Keratinocyte (primary cell): ENCODE measurements at regions not wholly inside any gene's neighbourhood (a gene's known extent, or its start where the extent isn't known, plus 50 kb on each side); places are given as distances from the start of the nearest gene placed in this dataset.

Experiments
- DNase-seq: peaks from one replicate; pipeline ENCODE4 v3.0.0-alpha.2; 2011; ENCODE audit warnings: low read depth, missing footprints, low spot score
- FAIRE-seq: peaks from 2 replicates; lab custom pipeline; 2011; peaks lifted over from hg19 to GRCh38; lab: Jason Lieb, UNC
- H2AFZ ChIP-seq: 2 replicates; pipeline ENCODE4 v1.6.0; 2012; ENCODE audit warnings: low read length, control low read depth, inconsistent platforms; ENCODE audit not compliant: control insufficient read depth
- H3K27ac ChIP-seq: 2 replicates; pipeline ENCODE4 v1.5.1; 2011; ENCODE audit warnings: low read length; ENCODE audit not compliant: control insufficient read depth, insufficient read depth
- H3K27me3 ChIP-seq: 3 replicates; pipeline ENCODE4 v1.6.0; 2011; ENCODE audit warnings: low read length; ENCODE audit not compliant: control insufficient read depth, insufficient read depth; ENCODE audit errors: extremely low read depth
- H3K36me3 ChIP-seq, 2 experiments: 2 replicates in 1 of 2; 3 replicates in 1 of 2; pipeline ENCODE4 v1.5.1; 2011; ENCODE audit warnings: low read length in 2 of 2, mild to moderate bottlenecking in 1 of 2; ENCODE audit not compliant: control insufficient read depth in 2 of 2, insufficient read depth in 2 of 2; ENCODE audit errors: extremely low read depth in 1 of 2
- H3K4me1 ChIP-seq: 3 replicates; pipeline ENCODE4 v1.5.1; 2011; ENCODE audit warnings: low read length; ENCODE audit not compliant: control insufficient read depth, insufficient read depth; ENCODE audit errors: extremely low read depth
- H3K4me2 ChIP-seq: 3 replicates; pipeline ENCODE4 v1.6.0; 2011; ENCODE audit warnings: low read depth, low read length; ENCODE audit not compliant: control insufficient read depth, insufficient read depth; ENCODE audit errors: extremely low read depth
- H3K4me3 ChIP-seq, 3 experiments: fragments of 200-600 bp in 1 of 3; sonication (generic) in 1 of 3; 2 replicates in 2 of 3; 3 replicates in 1 of 3; pipeline ENCODE4 v1.5.1; 2011 to 2016; ENCODE audit warnings: low read length in 3 of 3, mild to moderate bottlenecking in 3 of 3, control low read depth in 2 of 3, inconsistent platforms in 1 of 3, low read depth in 1 of 3, mixed read lengths in 1 of 3, mixed run types in 1 of 3, moderate library complexity in 1 of 3; ENCODE audit not compliant: control insufficient read depth in 2 of 3, insufficient read depth in 2 of 3; ENCODE audit errors: extremely low read depth in 1 of 3
- H3K79me2 ChIP-seq: 2 replicates; pipeline ENCODE4 v1.6.0; 2012; ENCODE audit warnings: low read length; ENCODE audit not compliant: control insufficient read depth, insufficient read depth
- H3K9ac ChIP-seq: 3 replicates; pipeline ENCODE4 v1.6.0; 2011; ENCODE audit warnings: low read length; ENCODE audit not compliant: control insufficient read depth, insufficient read depth; ENCODE audit errors: extremely low read depth
- H3K9me1 ChIP-seq: 3 replicates; pipeline ENCODE4 v1.6.0; 2011; ENCODE audit warnings: low read length; ENCODE audit not compliant: control insufficient read depth, insufficient read depth; ENCODE audit errors: extremely low read depth
- H3K9me3 ChIP-seq: 2 replicates; pipeline ENCODE4 v1.5.1; 2012; ENCODE audit warnings: low read depth, low read length; ENCODE audit not compliant: control insufficient read depth
- H4K20me1 ChIP-seq: 3 replicates; pipeline ENCODE4 v1.6.0; 2011; ENCODE audit warnings: low read length; ENCODE audit not compliant: control insufficient read depth, insufficient read depth; ENCODE audit errors: extremely low read depth
- CTCF ChIP-seq, 3 experiments: IDR thresholded peaks in 1 of 3; conservative IDR thresholded peaks in 1 of 3; optimal IDR thresholded peaks in 1 of 3; 2 replicates in 2 of 3; 3 replicates in 1 of 3; pipeline versions ENCODE3 to v1.5.1; 2011; ENCODE audit warnings: low read length in 3 of 3, mild to moderate bottlenecking in 3 of 3, moderate library complexity in 2 of 3, control low read depth in 1 of 3, inconsistent platforms in 1 of 3; ENCODE audit not compliant: insufficient read depth in 2 of 3; ENCODE audit errors: extremely low read depth in 1 of 3
- EZH2 ChIP-seq: IDR thresholded peaks from one replicate; pipeline ENCODE4 v1.6.1; 2012; ENCODE audit warnings: inconsistent platforms, mild to moderate bottlenecking, low read length, moderate library complexity
- dilution Hi-C: fragments of 300-500 bp; cut with MboI; formaldehyde crosslinking; loops from one replicate; pipeline ENCODE4 v1.7.0; 2020; ENCODE audit warnings: low sequenced_read_pairs; ENCODE audit not compliant: extremely low pct_ligation_motif_present

GRCh38 chr2:40955042-40955441 is 503.2 kb upstream of the SLC8A1 start:
- no peak for DNase-seq
- no peaks in the 10 kb centered on the region for H3K9me1 ChIP-seq
- dilution Hi-C loops, result no loop called here
- no peak overlapping the region for H3K9ac ChIP-seq
- no peaks in the 10 kb centered on the region for H3K36me3 ChIP-seq
- TF ChIP-seq CTCF (optimal IDR thresholded peaks at IDR 0.05 in 1 of 3, IDR thresholded peaks at IDR 0.05 in 1 of 3, conservative IDR thresholded peaks at IDR 0.05 in 1 of 3; ENCODE audit: extremely low read depth in 1 of 3, insufficient read depth in 2 of 3, low read length in 3 of 3), result no peak
- no peak for TF ChIP-seq EZH2
- no peak for FAIRE-seq
- H3K27ac ChIP-seq, result no peak overlapping the region
- H3K9me3 ChIP-seq, result no peaks in the 10 kb centered on the region
- H3K79me2 ChIP-seq, result no peaks in the 10 kb centered on the region
- no peaks in the 10 kb centered on the region for H4K20me1 ChIP-seq
- no peaks in the 10 kb centered on the region for H3K27me3 ChIP-seq
- no peak overlapping the region for H3K4me3 ChIP-seq
- H3K4me1 ChIP-seq, result no peaks in the 10 kb centered on the region
- no peak overlapping the region for H3K4me2 ChIP-seq
- no peak overlapping the region for H2AFZ ChIP-seq

- dilution Hi-C loops, result no loop called here
- DNase-seq, result no peak
- H3K9me1 ChIP-seq, result no peaks in the 10 kb centered on the region
Measured at GRCh38 chr2:40955635-40956034, 503.7 kb upstream of the SLC8A1 start.

More at GRCh38 chr2:40955635-40956034, 503.7 kb upstream of the SLC8A1 start:
- Histone ChIP-seq H4K20me1 (no peaks in the 10 kb centered on the region), H3K27me3 (no peaks in the 10 kb centered on the region), H3K79me2 (no peaks in the 10 kb centered on the region), H3K27ac (no peak overlapping the region), H2AFZ (no peak overlapping the region), H3K4me3 (no peak overlapping the region), H3K9ac (no peak overlapping the region), H3K4me2 (no peak overlapping the region), H3K36me3 (no peaks in the 10 kb centered on the region), H3K4me1 (no peaks in the 10 kb centered on the region), H3K9me3 (no peaks in the 10 kb centered on the region)
- FAIRE-seq, result no peak
- TF ChIP-seq EZH2, result no peak
- TF ChIP-seq CTCF (optimal IDR thresholded peaks at IDR 0.05 in 1 of 3, IDR thresholded peaks at IDR 0.05 in 1 of 3, conservative IDR thresholded peaks at IDR 0.05 in 1 of 3; ENCODE audit: extremely low read depth in 1 of 3, insufficient read depth in 2 of 3, low read length in 3 of 3), result no peak
